ENCODE measurements at regions not wholly inside any gene's neighbourhood (a gene's known extent, or its start where the extent isn't known, plus 50 kb on each side); places are given as distances from the start of the nearest gene placed in this dataset.
"Not testable (repeated sequence)": the region's sequence is repeated elsewhere in the genome, so short reads cannot be mapped to it uniquely, and the experiment has no call there.

DNA sequence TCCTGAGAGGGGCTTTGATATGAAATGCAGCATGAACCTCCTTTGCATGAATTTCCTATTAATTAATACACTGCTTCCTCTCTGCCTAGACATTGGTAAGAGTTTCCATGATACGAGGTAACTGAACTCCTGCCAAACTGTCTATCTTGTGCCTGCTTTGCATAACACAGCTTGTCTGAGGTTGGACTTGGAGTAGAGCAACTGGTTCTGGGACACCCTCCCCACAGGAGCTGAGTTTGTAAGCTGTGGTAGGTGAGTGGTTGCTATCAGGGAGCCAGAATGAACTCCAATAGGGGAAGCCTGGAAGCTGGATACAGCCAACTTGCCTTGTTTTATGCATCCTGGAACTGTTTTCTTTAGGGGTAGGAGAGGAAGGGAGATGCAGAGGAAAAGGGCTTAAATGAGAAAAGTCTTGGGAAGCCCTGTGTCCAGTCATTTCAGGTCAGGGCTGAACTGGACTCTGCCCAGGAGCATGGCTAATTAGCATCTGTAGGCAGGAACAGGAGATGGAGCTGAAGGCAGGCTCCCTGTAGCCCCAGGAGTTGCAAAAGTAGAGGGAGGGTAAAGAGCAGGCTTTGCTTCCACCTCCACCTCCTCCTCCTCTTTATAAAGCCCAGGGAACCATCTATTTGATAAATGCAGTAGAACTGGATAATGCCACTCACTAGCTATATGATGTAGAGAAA, 73.2 kb upstream of the GPR158 start:
- H3K4me1 ChIP-seq (ENCODE audit: control insufficient read depth in 1 of 2, insufficient read depth in 2 of 2, low read length in 2 of 2) = no peaks in the 10 kb centered on the region
- no peaks in the 10 kb centered on the region for H3K36me3 ChIP-seq (ENCODE audit: control insufficient read depth in 1 of 2, insufficient read depth in 2 of 2, low read length in 2 of 2)
- no peaks in the 10 kb centered on the region for H3K27me3 ChIP-seq (ENCODE audit: control insufficient read depth in 1 of 2, insufficient read depth in 2 of 2, low read length in 2 of 2)
- no peak overlapping the region for H3K27ac ChIP-seq (ENCODE audit: low read depth, low read length)
- no peak overlapping the region for H3K9ac ChIP-seq (ENCODE audit: low read depth in 1 of 2, low read length in 2 of 2)
- no peaks in the 10 kb centered on the region for H3K9me3 ChIP-seq (ENCODE audit: control insufficient read depth in 1 of 2, low read length in 2 of 2)
- H3K4me3 ChIP-seq (ENCODE audit: low read depth in 1 of 2, low read length in 2 of 2) = no peak overlapping the region

DNA sequence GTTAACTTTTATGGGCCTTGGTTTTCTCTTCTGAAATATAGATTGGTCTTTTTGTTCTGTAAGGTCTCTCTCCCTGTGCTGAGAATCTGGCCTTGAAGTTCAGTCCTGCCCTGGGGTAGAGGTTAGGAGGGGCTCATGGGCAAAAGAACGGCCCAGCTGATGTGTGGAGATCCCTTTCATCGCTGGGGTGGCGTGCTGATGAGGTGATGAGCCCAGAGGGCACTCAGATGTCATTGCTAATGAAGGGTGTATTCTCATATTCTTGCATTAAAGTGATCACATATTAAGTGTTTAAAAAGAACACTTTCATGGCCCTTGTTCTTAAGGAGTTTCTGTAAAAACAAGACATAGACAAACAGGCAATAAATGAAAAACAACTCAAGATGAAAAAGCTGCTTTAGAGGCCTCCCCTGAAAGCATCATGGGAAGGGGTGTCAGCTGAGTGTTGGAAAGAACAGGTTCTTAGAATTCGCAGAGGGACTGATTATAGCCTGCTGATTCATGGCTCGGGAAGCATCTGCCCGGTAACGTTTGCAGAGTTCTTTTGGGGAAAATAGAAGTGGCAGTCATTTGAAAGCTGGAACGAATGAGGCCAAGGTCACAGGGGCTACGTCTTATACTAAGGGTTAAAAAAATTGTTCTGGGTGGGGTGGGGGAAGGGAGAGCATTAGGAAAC, 72.5 kb upstream of the GPR158 start:
- Histone ChIP-seq H3K4me3 (ENCODE audit: low read depth in 1 of 2, low read length in 2 of 2) (no peak overlapping the region), H3K27ac (ENCODE audit: low read depth, low read length) (no peak overlapping the region), H3K4me1 (ENCODE audit: control insufficient read depth in 1 of 2, insufficient read depth in 2 of 2, low read length in 2 of 2) (no peaks in the 10 kb centered on the region), H3K36me3 (ENCODE audit: control insufficient read depth in 1 of 2, insufficient read depth in 2 of 2, low read length in 2 of 2) (no peaks in the 10 kb centered on the region), H3K9ac (ENCODE audit: low read depth in 1 of 2, low read length in 2 of 2) (no peak overlapping the region), H3K9me3 (ENCODE audit: control insufficient read depth in 1 of 2, low read length in 2 of 2) (no peaks in the 10 kb centered on the region), H3K27me3 (ENCODE audit: control insufficient read depth in 1 of 2, insufficient read depth in 2 of 2, low read length in 2 of 2) (no peaks in the 10 kb centered on the region)

DNA sequence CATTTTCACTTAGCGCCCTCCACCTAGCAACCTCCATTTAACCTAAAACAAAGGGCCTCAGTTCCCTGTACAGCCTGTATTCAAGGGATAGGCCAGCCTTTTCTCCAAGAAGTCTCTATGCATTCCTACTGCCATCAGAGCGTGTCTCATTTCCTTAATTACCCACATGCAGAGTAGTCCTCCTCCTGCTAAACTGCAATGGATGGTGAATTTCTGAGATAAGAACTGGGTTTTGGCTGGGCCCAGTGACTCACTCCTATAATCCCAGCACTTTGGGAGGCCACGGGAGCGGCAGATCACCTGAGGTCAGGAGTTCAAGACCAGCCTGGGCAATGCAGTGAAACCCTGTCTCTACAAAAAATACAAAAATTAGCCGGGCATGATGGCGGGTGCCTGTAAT, 71.1 kb upstream of the GPR158 start:
- Histone ChIP-seq H3K36me3 (ENCODE audit: control insufficient read depth in 1 of 2, insufficient read depth in 2 of 2, low read length in 2 of 2) (no peaks in the 10 kb centered on the region), H3K27ac (ENCODE audit: low read depth, low read length) (no peak overlapping the region), H3K9me3 (ENCODE audit: control insufficient read depth in 1 of 2, low read length in 2 of 2) (no peaks in the 10 kb centered on the region), H3K9ac (ENCODE audit: low read depth in 1 of 2, low read length in 2 of 2) (no peak overlapping the region), H3K27me3 (ENCODE audit: control insufficient read depth in 1 of 2, insufficient read depth in 2 of 2, low read length in 2 of 2) (no peaks in the 10 kb centered on the region), H3K4me3 (ENCODE audit: low read depth in 1 of 2, low read length in 2 of 2) (no peak overlapping the region), H3K4me1 (ENCODE audit: control insufficient read depth in 1 of 2, insufficient read depth in 2 of 2, low read length in 2 of 2) (no peaks in the 10 kb centered on the region)

DNA sequence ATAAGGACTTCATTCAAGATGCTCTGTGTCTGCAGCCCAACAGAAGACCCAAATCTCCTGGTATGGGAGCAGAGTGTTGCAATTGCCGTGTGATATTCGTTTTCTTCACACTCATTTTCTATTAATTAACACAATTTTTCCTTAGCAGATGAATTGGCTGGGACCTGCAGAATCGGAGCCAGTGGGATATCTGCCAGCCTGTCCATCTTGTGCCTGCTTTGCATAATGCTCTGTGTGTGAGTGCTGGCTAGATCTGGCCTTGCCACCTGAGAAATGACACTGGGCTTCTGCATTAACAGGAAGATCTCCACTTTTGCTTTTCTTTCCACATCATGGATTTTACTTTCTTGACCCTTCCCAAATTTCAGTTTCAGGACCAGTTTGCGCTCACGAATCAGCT, 70.4 kb upstream of the GPR158 start:
- no peak overlapping the region for H3K27ac ChIP-seq (ENCODE audit: low read depth, low read length)

DNA sequence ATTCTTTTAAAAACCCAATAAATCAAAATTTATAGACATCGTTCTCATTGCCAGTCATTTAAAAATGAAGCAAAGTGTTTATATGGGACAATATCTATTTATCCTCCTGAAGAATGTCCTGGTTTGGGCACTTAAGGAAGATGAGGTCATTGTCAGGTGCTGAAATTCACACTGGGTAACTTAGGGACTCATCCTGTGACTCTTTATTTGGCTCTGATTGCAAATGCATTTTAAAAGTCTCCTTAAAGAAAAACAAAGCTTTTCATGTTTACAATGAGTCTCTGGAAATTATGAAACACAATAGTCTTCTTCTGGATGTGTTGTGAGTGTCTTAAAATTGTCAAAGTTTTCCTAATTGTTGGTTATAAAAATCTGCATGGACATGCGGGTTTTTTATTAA, 69.5 kb upstream of the GPR158 start:
- no peak overlapping the region for H3K4me3 ChIP-seq (ENCODE audit: low read depth in 1 of 2, low read length in 2 of 2)
- H3K4me1 ChIP-seq (ENCODE audit: control insufficient read depth in 1 of 2, insufficient read depth in 2 of 2, low read length in 2 of 2) = no peaks in the 10 kb centered on the region
- H3K9me3 ChIP-seq (ENCODE audit: control insufficient read depth in 1 of 2, low read length in 2 of 2) = no peaks in the 10 kb centered on the region

More for the DNA sequence above, 70.4 kb upstream of the GPR158 start:
- no peak overlapping the region for H3K9ac ChIP-seq (ENCODE audit: low read depth in 1 of 2, low read length in 2 of 2)
- H3K4me1 ChIP-seq (ENCODE audit: control insufficient read depth in 1 of 2, insufficient read depth in 2 of 2, low read length in 2 of 2) = no peaks in the 10 kb centered on the region
- H3K27me3 ChIP-seq (ENCODE audit: control insufficient read depth in 1 of 2, insufficient read depth in 2 of 2, low read length in 2 of 2) = no peaks in the 10 kb centered on the region
- H3K4me3 ChIP-seq (ENCODE audit: low read depth in 1 of 2, low read length in 2 of 2) = no peak overlapping the region
- H3K36me3 ChIP-seq (ENCODE audit: control insufficient read depth in 1 of 2, insufficient read depth in 2 of 2, low read length in 2 of 2) = no peaks in the 10 kb centered on the region
- no peaks in the 10 kb centered on the region for H3K9me3 ChIP-seq (ENCODE audit: control insufficient read depth in 1 of 2, low read length in 2 of 2)

DNA sequence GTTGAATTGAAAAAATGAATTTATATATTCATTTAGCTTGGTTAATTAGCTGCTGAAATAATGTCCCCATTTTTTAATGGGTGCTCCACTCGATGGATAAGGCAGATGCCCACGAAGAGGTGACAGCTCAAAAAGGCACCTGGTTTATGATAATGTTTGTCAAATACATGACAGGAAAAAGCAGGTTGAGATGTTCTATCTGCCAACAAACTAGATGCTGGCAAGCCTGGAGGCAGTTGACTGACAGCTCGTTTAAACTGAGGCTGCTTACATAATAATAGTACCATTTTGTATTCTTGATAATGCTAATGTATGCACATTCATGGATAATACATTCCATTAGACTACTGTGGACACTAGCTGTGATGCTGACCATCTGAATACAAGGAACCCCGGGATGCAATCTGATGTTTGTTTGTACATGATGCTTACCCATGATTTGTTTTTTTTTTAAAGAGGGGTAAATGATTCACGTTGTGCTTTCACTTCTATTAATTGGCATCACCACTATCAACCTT, 69.0 kb upstream of the GPR158 start:
- Histone ChIP-seq H3K9ac (ENCODE audit: low read depth in 1 of 2, low read length in 2 of 2) (no peak overlapping the region), H3K27ac (ENCODE audit: low read depth, low read length) (no peak overlapping the region), H3K27me3 (ENCODE audit: control insufficient read depth in 1 of 2, insufficient read depth in 2 of 2, low read length in 2 of 2) (no peaks in the 10 kb centered on the region), H3K36me3 (ENCODE audit: control insufficient read depth in 1 of 2, insufficient read depth in 2 of 2, low read length in 2 of 2) (no peaks in the 10 kb centered on the region), H3K9me3 (ENCODE audit: control insufficient read depth in 1 of 2, low read length in 2 of 2) (no peaks in the 10 kb centered on the region), H3K4me3 (ENCODE audit: low read depth in 1 of 2, low read length in 2 of 2) (no peak overlapping the region), H3K4me1 (ENCODE audit: control insufficient read depth in 1 of 2, insufficient read depth in 2 of 2, low read length in 2 of 2) (no peaks in the 10 kb centered on the region)

More for the DNA sequence above, 69.5 kb upstream of the GPR158 start:
- H3K36me3 ChIP-seq (ENCODE audit: control insufficient read depth in 1 of 2, insufficient read depth in 2 of 2, low read length in 2 of 2) = no peaks in the 10 kb centered on the region
- no peaks in the 10 kb centered on the region for H3K27me3 ChIP-seq (ENCODE audit: control insufficient read depth in 1 of 2, insufficient read depth in 2 of 2, low read length in 2 of 2)
- no peak overlapping the region for H3K9ac ChIP-seq (ENCODE audit: low read depth in 1 of 2, low read length in 2 of 2)
- H3K27ac ChIP-seq (ENCODE audit: low read depth, low read length) = no peak overlapping the region

DNA sequence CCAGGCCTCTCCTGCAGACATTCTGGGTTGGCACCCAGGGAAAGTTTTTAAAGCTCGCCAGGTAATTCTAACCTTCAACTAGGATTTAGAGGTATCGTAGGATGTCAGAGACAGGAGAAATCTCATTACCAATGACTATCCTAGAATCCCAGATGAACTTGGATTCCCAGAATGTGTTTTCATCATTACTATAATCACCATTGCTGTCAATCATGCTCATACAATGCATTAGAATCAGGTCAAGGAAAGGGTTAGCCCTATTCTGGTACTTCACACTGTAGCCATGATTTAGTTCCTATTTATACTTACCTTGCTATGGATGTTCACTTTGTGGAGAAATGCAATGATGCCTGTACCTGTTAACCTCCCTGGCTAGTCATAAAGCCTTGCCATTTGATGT, 67.0 kb upstream of the GPR158 start:
- Histone ChIP-seq H3K36me3 (ENCODE audit: control insufficient read depth in 1 of 2, insufficient read depth in 2 of 2, low read length in 2 of 2) (no peaks in the 10 kb centered on the region), H3K9me3 (ENCODE audit: control insufficient read depth in 1 of 2, low read length in 2 of 2) (no peaks in the 10 kb centered on the region), H3K27ac (ENCODE audit: low read depth, low read length) (no peak overlapping the region), H3K4me1 (ENCODE audit: control insufficient read depth in 1 of 2, insufficient read depth in 2 of 2, low read length in 2 of 2) (no peaks in the 10 kb centered on the region), H3K27me3 (ENCODE audit: control insufficient read depth in 1 of 2, insufficient read depth in 2 of 2, low read length in 2 of 2) (no peaks in the 10 kb centered on the region), H3K4me3 (ENCODE audit: low read depth in 1 of 2, low read length in 2 of 2) (no peak overlapping the region), H3K9ac (ENCODE audit: low read depth in 1 of 2, low read length in 2 of 2) (no peak overlapping the region)

DNA sequence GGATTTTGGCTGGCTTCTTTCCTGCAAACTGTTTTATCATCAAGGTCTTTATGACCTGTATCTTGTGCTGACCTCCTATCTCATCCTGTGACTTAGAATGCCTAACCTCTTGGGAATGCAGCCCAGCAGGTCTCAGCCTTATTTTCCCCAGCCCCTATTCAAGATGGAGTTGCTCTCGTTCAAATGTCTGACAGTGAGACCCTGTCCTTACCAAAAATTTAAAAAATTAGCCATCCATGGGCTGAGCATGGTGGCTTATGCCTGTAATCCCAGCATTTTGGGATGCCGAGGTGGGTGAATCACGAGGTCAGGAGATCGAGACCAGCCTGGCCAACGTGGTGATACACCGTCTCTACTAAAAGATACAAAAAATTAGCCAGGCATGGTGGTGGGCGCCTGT, 64.9 kb upstream of the GPR158 start:
- H3K9ac ChIP-seq (ENCODE audit: low read depth in 1 of 2, low read length in 2 of 2); H3K4me3 ChIP-seq (ENCODE audit: low read depth in 1 of 2, low read length in 2 of 2); H3K27me3 ChIP-seq (ENCODE audit: control insufficient read depth in 1 of 2, insufficient read depth in 2 of 2, low read length in 2 of 2); H3K9me3 ChIP-seq (ENCODE audit: control insufficient read depth in 1 of 2, low read length in 2 of 2); H3K27ac ChIP-seq (ENCODE audit: low read depth, low read length); H3K4me1 ChIP-seq (ENCODE audit: control insufficient read depth in 1 of 2, insufficient read depth in 2 of 2, low read length in 2 of 2); H3K36me3 ChIP-seq (ENCODE audit: control insufficient read depth in 1 of 2, insufficient read depth in 2 of 2, low read length in 2 of 2): not testable (repeated sequence)

DNA sequence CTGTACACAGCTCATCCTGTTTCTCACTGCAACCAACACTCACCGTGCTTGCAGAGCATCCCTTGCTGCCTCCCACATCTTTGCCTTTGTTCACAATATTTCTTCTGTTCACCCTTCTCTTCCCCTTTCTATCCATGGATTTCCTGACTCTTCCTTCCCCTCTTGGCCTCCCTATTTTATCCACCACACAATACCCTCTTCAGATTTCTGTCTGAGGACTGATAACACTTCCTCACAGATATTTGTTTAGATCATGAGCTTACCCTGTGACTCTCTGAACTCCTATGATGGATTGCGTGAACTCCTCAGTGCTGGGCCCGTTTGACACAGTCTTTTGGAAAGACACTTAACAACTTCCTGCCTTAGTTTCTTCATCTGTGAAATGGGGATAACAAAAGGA, 62.8 kb upstream of the GPR158 start:
- no peak overlapping the region for H3K27ac ChIP-seq (ENCODE audit: low read depth, low read length)
- no peaks in the 10 kb centered on the region for H3K27me3 ChIP-seq (ENCODE audit: control insufficient read depth in 1 of 2, insufficient read depth in 2 of 2, low read length in 2 of 2)
- H3K9ac ChIP-seq (ENCODE audit: low read depth in 1 of 2, low read length in 2 of 2) = no peak overlapping the region
- no peaks in the 10 kb centered on the region for H3K4me1 ChIP-seq (ENCODE audit: control insufficient read depth in 1 of 2, insufficient read depth in 2 of 2, low read length in 2 of 2)
- H3K9me3 ChIP-seq (ENCODE audit: control insufficient read depth in 1 of 2, low read length in 2 of 2) = no peaks in the 10 kb centered on the region
- H3K36me3 ChIP-seq (ENCODE audit: control insufficient read depth in 1 of 2, insufficient read depth in 2 of 2, low read length in 2 of 2) = no peaks in the 10 kb centered on the region
- no peak overlapping the region for H3K4me3 ChIP-seq (ENCODE audit: low read depth in 1 of 2, low read length in 2 of 2)

DNA sequence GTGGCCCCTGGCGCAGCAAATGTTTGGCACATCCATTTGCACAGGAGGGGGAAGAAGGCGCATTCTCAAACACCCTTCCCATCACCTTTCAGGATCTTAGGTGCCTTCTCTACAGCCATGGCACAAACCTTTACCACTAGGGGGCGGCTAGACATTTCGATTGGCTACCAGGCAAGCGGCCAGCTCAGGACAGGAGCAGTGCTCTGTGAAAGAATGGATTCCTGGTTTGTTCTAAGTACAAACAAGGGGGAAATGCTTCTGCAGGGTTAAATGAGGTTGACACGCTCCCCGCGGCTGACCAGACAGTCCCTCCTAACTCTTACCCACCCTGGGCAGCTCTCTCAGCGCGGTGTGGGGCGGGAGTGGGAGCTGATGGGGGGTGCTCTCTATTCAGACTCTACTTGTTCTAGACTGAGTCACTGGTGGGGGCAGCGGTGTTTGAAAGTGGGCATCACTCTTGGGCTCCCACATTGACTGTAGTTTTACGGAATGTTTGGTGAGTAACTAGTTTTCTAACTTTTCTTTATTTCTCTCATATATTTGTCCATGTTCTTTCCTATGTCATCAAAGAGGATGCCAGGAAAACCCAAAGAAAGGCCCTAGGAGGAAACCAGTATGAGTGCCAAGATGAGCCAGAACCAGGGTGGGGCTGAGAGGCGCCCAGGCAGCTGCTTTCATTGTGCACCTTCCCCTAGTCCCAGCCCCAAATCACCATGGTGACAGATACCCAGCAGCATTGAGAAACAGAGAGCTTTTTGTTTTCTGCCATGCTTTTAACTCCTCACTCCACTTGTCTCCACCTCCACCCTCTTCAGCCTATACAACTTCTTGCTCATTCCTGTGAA, 61.4 kb upstream of the GPR158 start:
- Histone ChIP-seq H3K36me3 (ENCODE audit: control insufficient read depth in 1 of 2, insufficient read depth in 2 of 2, low read length in 2 of 2) (no peaks in the 10 kb centered on the region), H3K27ac (ENCODE audit: low read depth, low read length) (no peak overlapping the region), H3K4me1 (ENCODE audit: control insufficient read depth in 1 of 2, insufficient read depth in 2 of 2, low read length in 2 of 2) (no peaks in the 10 kb centered on the region), H3K27me3 (ENCODE audit: control insufficient read depth in 1 of 2, insufficient read depth in 2 of 2, low read length in 2 of 2) (no peaks in the 10 kb centered on the region), H3K4me3 (ENCODE audit: low read depth in 1 of 2, low read length in 2 of 2) (peak overlapping the region in 1 of 2 donors; percentile 17), H3K9ac (ENCODE audit: low read depth in 1 of 2, low read length in 2 of 2) (no peak overlapping the region), H3K9me3 (ENCODE audit: control insufficient read depth in 1 of 2, low read length in 2 of 2) (no peaks in the 10 kb centered on the region)
